HG03378 (cell line): ENCODE measurements at regions not wholly inside any gene's neighbourhood (a gene's known extent, or its start where the extent isn't known, plus 50 kb on each side); places are given as distances from the start of the nearest gene placed in this dataset.

Source experiments
- ATAC-seq: cut with Tn5 transposase; IDR thresholded peaks from one replicate; pipeline ENCODE4 v1.9.1; 2021; ENCODE audit warnings: mild to moderate bottlenecking, moderate library complexity; ENCODE audit not compliant: unreplicated experiment

DNA sequence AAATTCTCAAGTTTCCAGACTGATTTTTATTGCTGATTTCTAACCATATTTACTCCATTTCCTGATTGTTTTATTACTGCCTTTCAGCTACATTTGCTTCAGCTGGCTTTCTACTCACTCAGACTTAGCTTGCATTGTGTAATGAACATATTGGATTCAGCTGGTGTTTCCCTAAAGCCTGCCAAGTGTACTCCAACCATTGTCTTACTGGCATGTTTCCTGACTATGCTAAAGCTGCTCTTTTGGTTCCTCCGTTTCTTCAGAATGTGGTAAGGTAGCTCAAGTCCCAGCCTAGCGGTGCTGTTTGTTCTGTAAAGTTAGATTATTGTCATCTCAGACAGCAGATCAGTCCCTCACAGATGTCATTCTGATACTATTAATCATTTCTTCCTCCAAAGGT is 53.1 kb upstream of the GLRA2 start:
- no peak for ATAC-seq

- ATAC-seq: no peak
These were observed 79.6 kb upstream of the GLRA2 start for GRCh38 chrX:14449773-14450172.

GRCh38 chrX:14448406-14448805 is 80.9 kb upstream of the GLRA2 start:
- no peak for ATAC-seq

GRCh38 chrX:14440106-14440505 is 89.2 kb upstream of the GLRA2 start:
- no peak for ATAC-seq

- ATAC-seq: no peak
These were observed 101.7 kb upstream of the GLRA2 start for GRCh38 chrX:14427614-14428013.

GRCh38 chrX:14420841-14421240 is 108.5 kb upstream of the GLRA2 start:
- ATAC-seq: no peak

DNA sequence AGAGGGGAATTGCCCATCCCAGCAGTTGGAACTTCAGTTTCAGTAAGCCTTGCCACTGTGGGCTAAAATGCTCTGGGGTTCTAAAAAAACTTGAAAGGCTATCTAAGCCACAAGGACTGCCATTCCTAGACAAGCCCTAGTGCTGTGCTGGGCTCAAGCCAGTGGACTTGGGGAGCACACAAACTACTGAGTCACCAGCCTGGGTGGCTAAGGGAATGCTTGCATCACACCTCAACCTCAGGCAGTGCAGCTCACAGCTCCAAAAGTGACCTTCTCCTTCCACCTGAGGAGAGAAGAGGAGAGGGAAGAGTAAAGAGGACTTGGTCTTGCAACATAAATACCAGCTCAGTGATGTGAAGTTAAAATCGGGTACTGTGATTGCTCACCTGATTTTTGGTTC is 116.7 kb upstream of the GLRA2 start:
- no peak for ATAC-seq

DNA sequence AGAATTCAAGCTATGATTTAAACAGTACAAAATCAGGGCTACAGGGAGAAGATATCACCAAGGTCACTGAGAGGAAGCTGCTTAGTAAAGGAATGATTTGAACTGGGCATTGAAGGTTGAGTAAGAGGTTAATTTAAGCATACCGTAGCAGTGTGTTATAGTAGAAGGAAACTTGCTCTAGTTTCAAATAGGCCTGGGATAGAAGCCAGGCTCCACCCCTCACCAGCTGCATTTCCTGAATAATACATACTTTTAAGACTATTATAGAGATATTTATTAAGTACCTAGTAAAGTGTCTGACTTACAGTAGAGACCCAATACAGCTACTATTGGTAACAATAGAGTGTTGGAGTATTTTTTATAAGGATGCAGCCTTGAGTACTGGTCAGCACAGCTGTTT is 118.0 kb upstream of the GLRA2 start:
- no peak for ATAC-seq

DNA sequence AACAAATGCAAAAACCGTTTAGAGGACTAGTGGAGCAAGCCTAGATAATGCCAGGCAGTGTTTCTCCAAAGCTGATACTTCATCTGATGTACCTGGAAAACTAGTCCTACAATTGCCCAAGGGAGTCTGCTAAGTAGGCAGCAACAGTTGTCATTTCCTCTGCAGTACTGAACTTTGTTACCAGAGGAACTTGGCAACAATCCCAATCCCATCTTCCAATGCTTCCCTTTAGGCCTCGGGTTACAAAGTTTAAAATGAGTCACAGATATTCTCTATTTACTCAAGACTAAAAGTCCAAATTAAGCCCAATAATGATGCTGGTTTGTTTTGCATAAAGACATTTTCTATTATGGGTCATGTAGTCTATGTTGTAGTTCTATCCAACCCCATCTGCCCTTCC is 120.0 kb upstream of the GLRA2 start:
- no peak for ATAC-seq

DNA sequence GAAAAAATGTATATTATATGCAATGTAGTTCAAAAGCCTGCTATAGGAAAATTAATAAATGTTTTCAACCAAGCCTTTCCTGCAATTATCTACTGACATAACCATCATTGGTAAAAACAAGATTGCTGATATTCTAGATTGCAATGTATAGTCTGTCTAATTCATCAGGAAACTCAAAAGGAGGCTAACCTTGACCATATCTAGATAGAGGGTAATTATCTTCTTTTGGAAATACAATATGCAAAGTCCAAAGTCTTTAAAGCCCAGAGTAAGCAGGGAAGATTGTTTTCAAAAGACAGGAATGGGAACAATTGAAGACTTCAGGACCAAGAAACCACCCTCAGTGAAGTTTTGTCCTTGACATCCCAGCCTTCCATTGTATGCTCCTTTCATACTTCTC is 123.1 kb upstream of the GLRA2 start:
- no peak for ATAC-seq

DNA sequence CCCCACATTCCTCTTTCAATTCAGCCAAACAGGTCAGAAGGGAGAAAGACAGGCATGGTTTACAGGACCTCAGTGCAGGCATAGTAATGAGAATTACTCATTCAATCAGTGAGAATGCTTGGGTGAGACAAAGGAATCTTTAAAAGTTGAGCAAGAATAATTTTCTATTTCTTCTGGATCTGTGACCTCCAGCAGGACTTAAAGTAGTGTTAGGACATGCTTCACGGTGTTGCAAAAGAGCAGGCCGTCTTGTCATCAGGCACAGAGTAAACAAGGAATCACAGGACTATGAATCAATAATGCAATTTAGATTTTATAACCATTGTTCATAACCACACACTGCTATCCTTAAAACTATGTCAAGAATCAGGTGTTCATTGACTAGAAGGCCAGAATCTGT is 130.6 kb upstream of the GLRA2 start:
- no peak for ATAC-seq

GRCh38 chrX:14389682-14390081 is 139.7 kb upstream of the GLRA2 start:
- no peak for ATAC-seq

DNA sequence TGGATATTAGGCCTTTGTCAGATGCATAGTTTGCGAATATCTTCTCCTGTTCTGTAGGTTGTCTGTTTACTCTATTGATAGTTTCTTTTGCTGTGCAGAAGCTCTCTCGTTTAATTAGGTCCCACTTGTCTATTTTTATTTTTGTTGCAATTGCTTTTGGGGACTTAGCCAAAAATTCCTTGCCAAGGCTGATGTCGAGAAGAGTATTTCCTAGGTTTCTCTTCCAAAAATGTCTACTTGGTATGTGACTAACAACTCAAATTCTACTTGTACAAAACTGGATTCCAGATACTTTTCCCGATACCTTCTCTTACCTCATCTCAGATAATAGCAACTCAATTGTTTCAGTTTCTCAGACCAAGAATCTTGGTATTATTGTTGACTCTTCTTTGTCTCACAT is 142.4 kb upstream of the GLRA2 start:
- ATAC-seq: no peak

DNA sequence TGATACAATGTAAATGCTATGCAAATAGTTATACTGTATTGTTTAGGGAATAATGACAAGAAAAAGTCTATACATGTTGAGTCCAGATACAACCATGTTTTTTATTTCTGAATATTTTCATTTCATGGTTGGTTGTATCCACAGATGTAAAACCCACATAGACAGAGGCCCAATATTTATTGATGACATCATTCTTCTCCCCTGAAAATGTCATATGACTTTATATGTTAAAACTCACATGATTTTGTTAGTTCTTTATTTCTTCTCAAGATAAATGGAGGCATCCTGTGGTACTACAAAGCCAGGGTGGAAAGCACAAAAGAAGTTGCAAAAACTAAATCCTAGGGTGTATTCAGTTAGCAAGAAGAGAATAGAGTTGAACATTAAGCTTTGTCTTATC is 149.3 kb upstream of the GLRA2 start:
- ATAC-seq: no peak

- no peak for ATAC-seq
These were observed 151.9 kb upstream of the GLRA2 start for GRCh38 chrX:14377427-14377826.

- no peak for ATAC-seq
These were observed 165.6 kb upstream of the GLRA2 start for GRCh38 chrX:14363728-14364127.

DNA sequence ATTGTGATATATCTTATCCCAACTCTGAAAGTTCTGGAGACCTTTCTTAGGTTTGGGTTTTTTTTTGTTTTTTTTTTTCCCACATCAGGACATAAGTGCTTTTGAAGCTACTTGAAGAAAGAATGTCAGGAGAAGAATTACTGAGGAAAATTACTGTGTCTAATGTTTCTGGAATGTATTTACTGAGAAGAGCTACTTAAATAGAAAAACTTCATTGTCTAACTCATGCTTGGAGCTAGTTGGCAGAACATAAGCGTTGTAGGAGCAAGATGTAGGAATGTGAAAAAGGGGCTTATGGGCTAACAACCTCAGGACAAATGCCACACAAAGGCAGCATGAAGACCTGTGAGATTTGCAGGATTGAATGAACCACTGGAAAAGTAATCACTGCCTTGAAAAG is 166.6 kb upstream of the GLRA2 start:
- no peak for ATAC-seq

GRCh38 chrX:14361435-14361834 is 167.9 kb upstream of the GLRA2 start:
- no peak for ATAC-seq

DNA sequence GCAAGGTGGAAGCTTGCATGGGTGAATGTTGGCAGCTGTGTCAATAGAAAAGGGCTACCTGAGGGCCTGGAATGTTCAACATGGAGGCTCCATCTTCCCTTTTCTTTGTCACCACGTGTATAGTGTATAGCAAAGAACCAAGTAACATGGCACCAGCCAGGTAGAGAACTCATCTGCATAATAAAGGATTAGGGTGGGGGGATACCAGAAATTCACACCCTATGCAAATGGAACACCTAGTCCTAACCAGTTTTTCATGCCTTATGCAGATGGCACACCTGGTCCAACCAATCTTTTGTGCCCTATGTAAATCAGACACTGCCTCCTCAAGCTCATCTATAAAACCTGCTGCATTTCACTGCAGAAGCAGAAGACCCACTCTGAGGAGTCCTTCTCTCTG is 169.6 kb upstream of the GLRA2 start:
- ATAC-seq: no peak

GRCh38 chrX:14359316-14359715 is 170.0 kb upstream of the GLRA2 start:
- ATAC-seq: no peak

DNA sequence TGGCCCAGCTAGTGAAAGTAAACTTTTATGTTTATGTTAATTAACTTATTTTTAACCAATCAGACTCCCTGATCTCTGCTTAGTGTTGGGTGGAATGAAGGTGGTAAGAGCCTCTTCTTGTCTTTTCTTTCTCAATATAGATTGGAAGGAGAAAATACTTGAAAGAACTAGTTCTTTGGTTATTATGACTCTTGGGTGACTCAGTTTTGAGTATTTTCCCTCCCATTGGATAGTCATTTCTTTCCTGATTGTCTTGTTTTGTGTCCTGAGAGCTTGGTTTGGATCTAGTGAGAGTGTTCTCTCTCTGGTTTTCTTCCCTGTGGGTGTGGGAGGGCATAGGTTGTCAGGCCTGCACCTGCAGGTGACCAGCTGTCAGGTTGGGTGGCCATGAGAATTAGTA is 172.0 kb upstream of the GLRA2 start:
- ATAC-seq: no peak

- no peak for ATAC-seq
These were observed 172.9 kb upstream of the GLRA2 start for GRCh38 chrX:14356401-14356800.

- no peak for ATAC-seq
These were observed 173.8 kb upstream of the GLRA2 start for GRCh38 chrX:14355556-14355955.

- ATAC-seq: no peak
These were observed 174.8 kb upstream of the GLRA2 start for GRCh38 chrX:14354521-14354920.
